HCT116 (cell line): ENCODE measurements at regions not wholly inside any gene's neighbourhood (a gene's known extent, or its start where the extent isn't known, plus 50 kb on each side); places are given as distances from the start of the nearest gene placed in this dataset.
"Not testable (repeated sequence)": the region's sequence is repeated elsewhere in the genome, so short reads cannot be mapped to it uniquely, and the experiment has no call there.

Experiments
- ATAC-seq: fragments of 200-7000 bp; cut with Tn5 transposase; 2 replicates; pipeline ENCODE4 v1.9.1; 2020; ENCODE audit warnings: mild to moderate bottlenecking, moderate library complexity
- BruUV-seq: library from RNA; stranded (reverse); fragments of 400-500 nt; replicated peaks from 2 replicates; lab custom pipeline; 2021; lab: Mats Ljungman, UMichigan
- CTCF ChIA-PET: fragments of 300-600 bp; sonication (Branson Sonifier 250); formaldehyde crosslinking; loops from one replicate; lab custom pipeline; 2021; ENCODE audit warnings: antibody characterized with exemption; lab: Charles Lee
- POLR2A ChIA-PET: fragments of 300-600, 350-600 bp; sonication (Branson Sonifier 250); formaldehyde crosslinking; loops from one replicate; lab custom pipeline; 2021; ENCODE audit warnings: antibody characterized with exemption; lab: Charles Lee
- RAD21 ChIA-PET, 2 experiments: fragments of 300-600 bp; sonication (Branson Sonifier 250); formaldehyde crosslinking; loops; one replicate each; lab custom pipeline; 2023; ENCODE audit warnings: low total read pairs in 2 of 2; ENCODE audit not compliant: uncharacterized antibody in 2 of 2, unreplicated experiment in 2 of 2, low non-redundant PET in 1 of 2; lab: Charles Lee
- DNase-seq: peaks from one replicate; pipeline ENCODE4 v3.0.0-alpha.2; 2010; ENCODE audit warnings: low read depth, low spot score
- H2AFZ ChIP-seq: fragments of 200-600 bp; shearing (Covaris generic), sonication (generic); 2 replicates; pipeline ENCODE4 v1.6.1; 2017; ENCODE audit warnings: low read depth, mixed run types, mixed read lengths, antibody characterized with exemption, low read length; ENCODE audit not compliant: poor library complexity, severe bottlenecking
- H3K27ac ChIP-seq: 2 replicates; pipeline ENCODE4 v1.5.1; 2012; ENCODE audit warnings: low read depth, low read length
- H3K27me3 ChIP-seq: fragments of 200-600 bp; sonication (generic); 2 replicates; pipeline ENCODE4 v1.6.1; 2016; ENCODE audit warnings: mixed run types, low read length, mixed read lengths; ENCODE audit not compliant: insufficient read depth
- H3K36me3 ChIP-seq, 2 experiments: fragments of 200-500 bp in 1 of 2; fragments of 200-600 bp in 1 of 2; sonication (Bioruptor generic) in 1 of 2; sonication (generic) in 1 of 2; 2 replicates each; pipeline versions ENCODE4 v1.5.1 to v1.6.1; 2014 to 2016; ENCODE audit warnings: low read length in 2 of 2, inconsistent platforms in 1 of 2, mixed read lengths in 1 of 2, mixed run types in 1 of 2; ENCODE audit not compliant: insufficient read depth in 2 of 2, control insufficient read depth in 1 of 2
- H3K4me1 ChIP-seq, 2 experiments: fragments of 200-600 bp in 1 of 2; sonication (generic) in 1 of 2; 2 replicates each; pipeline versions ENCODE4 v1.5.1 to v1.6.1; 2012 to 2017; ENCODE audit warnings: low read length in 2 of 2, inconsistent platforms in 1 of 2, mild to moderate bottlenecking in 1 of 2, mixed read lengths in 1 of 2, mixed run types in 1 of 2, moderate library complexity in 1 of 2; ENCODE audit not compliant: insufficient read depth in 2 of 2, control insufficient read depth in 1 of 2
- H3K4me2 ChIP-seq: fragments of 200-600 bp; sonication (generic); 2 replicates; pipeline ENCODE4 v1.6.1; 2017; ENCODE audit warnings: mixed run types, low read length, mixed read lengths
- H3K4me3 ChIP-seq, 2 experiments: fragments of 200-600 bp in 1 of 2; sonication (generic) in 1 of 2; replicated peaks in 1 of 2; 2 replicates each; pipeline ENCODE4 v1.5.1; 2011 to 2016; ENCODE audit warnings: low read length in 2 of 2, control low read depth in 1 of 2, low read depth in 1 of 2, mild to moderate bottlenecking in 1 of 2, mixed read lengths in 1 of 2, mixed run types in 1 of 2
- H3K79me2 ChIP-seq: fragments of 200-600 bp; sonication (generic); 2 replicates; pipeline ENCODE4 v1.6.1; 2017; ENCODE audit warnings: mild to moderate bottlenecking, mixed run types, low read length, moderate library complexity, mixed read lengths; ENCODE audit not compliant: insufficient read depth
- H3K9ac ChIP-seq: fragments of 200-600 bp; sonication (generic); 2 replicates; pipeline ENCODE4 v1.6.1; 2016; ENCODE audit warnings: low read length, mixed read lengths
- H3K9me2 ChIP-seq: fragments of 200-600 bp; sonication (generic), shearing (Covaris generic); 2 replicates; pipeline ENCODE4 v1.6.1; 2017; ENCODE audit warnings: mixed run types, mild to moderate bottlenecking, moderate library complexity; ENCODE audit not compliant: insufficient read depth
- H3K9me3 ChIP-seq, 2 experiments: fragments of 200-500 bp in 1 of 2; fragments of 200-600 bp in 1 of 2; sonication (Bioruptor generic) in 1 of 2; sonication (generic) in 1 of 2; 2 replicates each; pipeline ENCODE4 v1.6.1; 2014 to 2017; ENCODE audit warnings: low read length in 2 of 2, mixed read lengths in 2 of 2, inconsistent platforms in 1 of 2, low read depth in 1 of 2, mild to moderate bottlenecking in 1 of 2, mixed run types in 1 of 2, moderate library complexity in 1 of 2; ENCODE audit not compliant: control insufficient read depth in 1 of 2, insufficient read depth in 1 of 2
- H4K20me1 ChIP-seq: fragments of 200-600 bp; sonication (generic), shearing (Covaris generic); 2 replicates; pipeline ENCODE4 v1.6.1; 2017; ENCODE audit warnings: mixed run types, mild to moderate bottlenecking, moderate library complexity; ENCODE audit not compliant: insufficient read depth
- intact Hi-C: fragments of 100-400 bp; cut with micrococcal nuclease; formaldehyde crosslinking; loops from 2 replicates; pipeline ENCODE4 v1.10.0; 2022

DNA sequence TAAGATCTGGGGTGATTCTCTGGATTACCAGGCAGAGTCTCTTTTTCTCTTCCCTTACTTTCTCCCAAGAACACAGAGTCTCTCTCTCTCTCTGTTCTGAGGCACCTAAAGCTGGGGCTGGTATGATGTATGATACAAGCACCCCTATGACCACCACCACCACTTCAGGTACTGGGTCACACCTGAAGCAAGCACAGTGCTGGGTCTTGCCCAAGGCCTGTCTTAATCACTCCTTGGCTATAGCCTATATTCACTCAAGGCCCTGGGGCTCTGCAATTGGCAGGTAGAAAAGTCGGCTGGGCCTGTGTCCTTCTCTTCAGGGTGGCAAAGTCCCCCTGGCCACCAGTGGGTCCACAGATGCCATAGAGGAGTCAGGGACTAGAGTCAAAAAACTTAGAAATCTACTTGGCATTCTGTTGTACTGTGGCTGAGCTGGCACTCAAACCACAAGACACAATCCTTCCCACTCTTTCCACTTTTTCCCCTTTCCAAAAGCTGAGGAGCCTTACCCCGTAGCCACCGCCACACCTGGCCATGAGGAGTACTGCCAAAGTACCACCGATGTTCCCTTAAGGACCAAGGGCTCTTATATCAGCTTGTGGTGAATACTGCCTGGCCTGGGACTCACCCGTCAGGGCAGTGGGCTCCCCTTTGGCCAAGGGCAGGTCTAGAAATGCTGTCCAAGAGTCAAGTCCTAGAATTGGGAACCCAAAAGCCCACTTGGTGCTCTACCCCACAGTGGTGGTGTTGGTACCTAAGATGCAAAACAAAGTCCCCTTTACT lies 159.2 kb downstream of the POTEM start:
- POLR2A ChIA-PET, H4K20me1 ChIP-seq, H3K79me2 ChIP-seq, H3K9ac ChIP-seq, H3K4me2 ChIP-seq, H3K4me3 ChIP-seq, H3K4me1 ChIP-seq, H3K36me3 ChIP-seq, H3K9me2 ChIP-seq, H3K27me3 ChIP-seq, BruUV-seq, DNase-seq, H3K9me3 ChIP-seq, intact Hi-C loops, H2AFZ ChIP-seq, ATAC-seq, CTCF ChIA-PET, H3K27ac ChIP-seq, RAD21 ChIA-PET: not testable (repeated sequence)

DNA sequence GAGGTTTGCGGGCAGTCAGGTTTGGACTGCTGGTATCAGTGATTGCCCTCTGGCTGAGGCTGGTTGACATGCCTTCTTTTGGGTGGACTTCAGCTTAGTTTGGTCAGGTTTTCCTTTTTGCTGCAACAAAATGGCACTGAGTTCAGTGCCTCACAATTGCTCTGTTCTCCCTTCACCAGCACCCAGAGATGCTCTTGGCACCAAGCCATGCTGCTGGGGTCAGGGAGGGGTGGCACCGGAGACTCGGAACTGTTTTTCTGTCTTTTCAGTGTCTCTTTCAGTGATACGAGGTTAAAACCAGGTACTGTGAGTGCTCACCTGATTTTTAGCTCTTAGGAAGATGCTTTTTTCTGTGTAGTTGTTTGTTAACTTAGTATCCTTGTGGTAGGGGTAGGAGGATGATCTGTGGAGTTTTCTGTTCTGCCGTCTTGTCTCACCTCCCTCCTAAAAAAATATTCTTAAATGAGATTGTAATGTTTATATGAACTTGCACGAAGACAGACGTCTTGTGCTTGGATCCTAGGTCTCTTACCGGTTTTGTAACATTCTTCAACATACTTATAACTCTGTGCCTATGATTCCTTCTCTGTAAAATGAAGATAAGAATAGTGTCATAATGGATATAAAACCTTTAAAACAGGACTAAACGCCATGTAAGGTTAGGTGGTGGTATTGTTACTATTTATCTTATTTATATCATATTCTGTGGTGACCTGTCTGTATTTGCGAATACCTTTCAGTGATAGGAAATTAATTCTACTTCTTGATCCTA lies 160.6 kb downstream of the POTEM start:
- H3K36me3 ChIP-seq, H3K9me2 ChIP-seq, DNase-seq, POLR2A ChIA-PET, CTCF ChIA-PET, H3K4me1 ChIP-seq, H3K79me2 ChIP-seq, H3K9me3 ChIP-seq, H3K27me3 ChIP-seq, H4K20me1 ChIP-seq, H2AFZ ChIP-seq, intact Hi-C loops, BruUV-seq, H3K4me3 ChIP-seq, H3K4me2 ChIP-seq, H3K9ac ChIP-seq, H3K27ac ChIP-seq, RAD21 ChIA-PET, ATAC-seq: not testable (repeated sequence)

DNA sequence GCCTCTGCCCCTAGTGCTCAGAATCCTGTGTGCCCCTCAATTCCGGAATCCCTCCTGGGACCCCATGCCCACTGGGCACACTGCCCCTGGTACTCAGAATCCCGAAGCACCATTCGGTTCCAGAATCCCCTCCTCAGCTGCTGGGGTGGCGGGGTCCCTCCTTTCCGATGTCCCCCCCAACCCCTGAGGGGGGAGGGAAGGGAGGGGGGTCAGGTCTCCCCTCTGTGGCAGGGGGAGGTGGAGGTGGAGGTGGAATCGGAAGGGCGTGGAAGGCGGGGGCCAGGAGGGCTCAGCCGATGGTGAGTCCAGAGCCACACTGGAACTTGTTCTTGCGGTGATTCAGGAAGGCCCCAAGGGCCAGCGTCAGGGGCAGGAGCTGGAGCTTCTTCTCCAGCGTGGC lies 164.3 kb downstream of the POTEM start:
- H3K9ac ChIP-seq, H3K9me3 ChIP-seq, H4K20me1 ChIP-seq, BruUV-seq, H3K4me2 ChIP-seq, CTCF ChIA-PET, ATAC-seq, H2AFZ ChIP-seq, H3K9me2 ChIP-seq, H3K36me3 ChIP-seq, intact Hi-C loops, RAD21 ChIA-PET, POLR2A ChIA-PET, H3K27ac ChIP-seq, DNase-seq, H3K79me2 ChIP-seq, H3K4me1 ChIP-seq, H3K27me3 ChIP-seq, H3K4me3 ChIP-seq: not testable (repeated sequence)

GRCh38 chr14:19132013-19132835 lies 165.0 kb downstream of the POTEM start:
- H3K9me3 ChIP-seq, DNase-seq, H3K4me3 ChIP-seq, intact Hi-C loops, H3K4me1 ChIP-seq, H3K9me2 ChIP-seq, BruUV-seq, CTCF ChIA-PET, H3K36me3 ChIP-seq, ATAC-seq, H3K27me3 ChIP-seq, H3K27ac ChIP-seq, H3K4me2 ChIP-seq, H3K9ac ChIP-seq, H3K79me2 ChIP-seq, POLR2A ChIA-PET, H4K20me1 ChIP-seq, RAD21 ChIA-PET, H2AFZ ChIP-seq: not testable (repeated sequence)
